ENCODE measurements at regions not wholly inside any gene's neighbourhood (a gene's known extent, or its start where the extent isn't known, plus 50 kb on each side); places are given as distances from the start of the nearest gene placed in this dataset.

DNA sequence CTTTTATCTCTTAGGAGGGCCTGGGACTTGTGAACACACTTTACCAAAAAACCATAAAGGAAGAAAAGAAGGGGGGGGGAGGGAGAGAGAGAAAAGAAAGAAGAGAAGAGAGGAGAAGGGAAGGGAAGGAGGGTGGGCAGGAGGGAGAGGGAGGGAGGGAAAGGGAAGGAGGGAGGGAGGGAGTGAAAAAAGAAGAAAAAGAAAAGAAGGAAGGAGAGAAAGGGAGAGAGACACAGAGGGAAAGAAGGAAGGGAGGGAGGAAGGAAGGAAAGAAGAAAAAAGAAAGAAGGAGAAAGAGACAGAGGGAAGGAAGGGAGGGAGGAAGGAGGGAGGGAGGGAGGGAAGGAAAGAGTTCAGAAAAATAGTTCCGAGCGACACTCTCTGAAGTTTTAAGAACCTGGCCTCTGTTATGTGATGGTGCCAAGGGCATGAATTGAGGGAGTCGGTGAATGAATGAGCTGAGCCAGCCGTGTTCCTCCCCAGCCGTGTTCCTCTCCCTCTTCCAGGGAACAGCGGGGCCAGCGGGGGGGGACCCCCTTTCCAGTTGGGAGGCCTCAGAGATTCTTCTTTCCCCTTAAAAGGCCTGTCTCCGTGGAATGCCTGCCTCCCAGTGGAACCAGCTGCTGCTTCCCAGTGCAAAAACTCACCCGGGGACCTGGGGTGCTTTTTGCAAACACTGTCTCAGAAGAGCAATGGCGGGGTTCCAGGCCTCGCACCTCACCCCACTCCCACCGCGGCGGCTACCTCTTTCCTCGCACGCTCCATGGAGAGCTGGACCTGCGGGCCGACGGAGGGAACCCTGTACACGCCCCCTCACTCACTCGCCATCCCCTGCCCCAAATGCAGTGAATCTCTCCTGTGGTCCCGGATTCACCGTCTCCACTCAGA is 84.1 kb downstream of the FOXL3 start:
- TF ChIP-seq POLR2A (IDR thresholded peaks at IDR 0.05) = no peak
- TF ChIP-seq, protein P1, sequence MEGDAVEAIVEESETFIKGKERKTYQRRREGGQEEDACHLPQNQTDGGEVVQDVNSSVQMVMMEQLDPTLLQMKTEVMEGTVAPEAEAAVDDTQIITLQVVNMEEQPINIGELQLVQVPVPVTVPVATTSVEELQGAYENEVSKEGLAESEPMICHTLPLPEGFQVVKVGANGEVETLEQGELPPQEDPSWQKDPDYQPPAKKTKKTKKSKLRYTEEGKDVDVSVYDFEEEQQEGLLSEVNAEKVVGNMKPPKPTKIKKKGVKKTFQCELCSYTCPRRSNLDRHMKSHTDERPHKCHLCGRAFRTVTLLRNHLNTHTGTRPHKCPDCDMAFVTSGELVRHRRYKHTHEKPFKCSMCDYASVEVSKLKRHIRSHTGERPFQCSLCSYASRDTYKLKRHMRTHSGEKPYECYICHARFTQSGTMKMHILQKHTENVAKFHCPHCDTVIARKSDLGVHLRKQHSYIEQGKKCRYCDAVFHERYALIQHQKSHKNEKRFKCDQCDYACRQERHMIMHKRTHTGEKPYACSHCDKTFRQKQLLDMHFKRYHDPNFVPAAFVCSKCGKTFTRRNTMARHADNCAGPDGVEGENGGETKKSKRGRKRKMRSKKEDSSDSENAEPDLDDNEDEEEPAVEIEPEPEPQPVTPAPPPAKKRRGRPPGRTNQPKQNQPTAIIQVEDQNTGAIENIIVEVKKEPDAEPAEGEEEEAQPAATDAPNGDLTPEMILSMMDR (IDR thresholded peaks at IDR 0.05) = no peak
